Esophagus (tissue), 2 donors: ENCODE measurements at regions not wholly inside any gene's neighbourhood (a gene's known extent, or its start where the extent isn't known, plus 50 kb on each side); places are given as distances from the start of the nearest gene placed in this dataset.
"Not testable (repeated sequence)": the region's sequence is repeated elsewhere in the genome, so short reads cannot be mapped to it uniquely, and the experiment has no call there.

Source experiments
- H3K27ac ChIP-seq, 2 donors: one replicate each; pipeline ENCODE4 v1.5.1; 2013; ENCODE audit warnings: low read depth in 2 of 2, mild to moderate bottlenecking in 2 of 2, inconsistent platforms in 1 of 2, low read length in 1 of 2, moderate library complexity in 1 of 2
- H3K27me3 ChIP-seq, 2 donors: one replicate each; pipeline ENCODE4 v1.6.1; 2013; ENCODE audit warnings: low read length in 2 of 2, control low read depth in 1 of 2, mild to moderate bottlenecking in 1 of 2; ENCODE audit not compliant: insufficient read depth in 2 of 2, control insufficient read depth in 1 of 2
- H3K36me3 ChIP-seq, 2 donors: one replicate each; pipeline ENCODE4 v1.6.1; 2013; ENCODE audit warnings: low read length in 1 of 2; ENCODE audit not compliant: control insufficient read depth in 2 of 2, insufficient read depth in 2 of 2
- H3K4me1 ChIP-seq, 2 donors: one replicate each; pipeline ENCODE4 v1.6.1; 2013; ENCODE audit warnings: low read length in 1 of 2; ENCODE audit not compliant: control insufficient read depth in 2 of 2, insufficient read depth in 2 of 2
- H3K4me3 ChIP-seq, 2 donors: one replicate each; pipeline ENCODE4 v1.5.1; 2013; ENCODE audit warnings: low read length in 2 of 2, mild to moderate bottlenecking in 2 of 2, low read depth in 1 of 2, moderate library complexity in 1 of 2
- H3K9me3 ChIP-seq, 2 donors: one replicate each; pipeline ENCODE4 v1.6.1; 2013; ENCODE audit warnings: mild to moderate bottlenecking in 2 of 2, low read depth in 1 of 2, low read length in 1 of 2, moderate library complexity in 1 of 2; ENCODE audit not compliant: control insufficient read depth in 2 of 2, insufficient read depth in 1 of 2
- WGBS, 2 donors: extraction: QIAGEN DNeasy Blood & Tissue Kit; methylation state at CpG; one replicate each; pipeline ENCODE4 v1.1.7; 2013; 5-methylcytosine and 5-hydroxymethylcytosine counted together
- donor health status: healthy with polysubstance abuse.
- donor health status: Bipolar disorder and iron deficiency.

- Histone ChIP-seq H3K9me3 (no peaks in the 10 kb centered on the region), H3K4me1 (peaks cover 0 to 2% of the 10 kb centered on the region in 2 donors), H3K27ac (no peak overlapping the region), H3K4me3 (no peak overlapping the region), H3K36me3 (no peaks in the 10 kb centered on the region), H3K27me3 (no peaks in the 10 kb centered on the region)
- WGBS, 2 donors, result 73 to 77% methylated on average over 2 of the region's 2 CpGs
These were observed 317.3 kb upstream of the NAALADL2 start for GRCh38 chr3:174541708-174542315.

DNA sequence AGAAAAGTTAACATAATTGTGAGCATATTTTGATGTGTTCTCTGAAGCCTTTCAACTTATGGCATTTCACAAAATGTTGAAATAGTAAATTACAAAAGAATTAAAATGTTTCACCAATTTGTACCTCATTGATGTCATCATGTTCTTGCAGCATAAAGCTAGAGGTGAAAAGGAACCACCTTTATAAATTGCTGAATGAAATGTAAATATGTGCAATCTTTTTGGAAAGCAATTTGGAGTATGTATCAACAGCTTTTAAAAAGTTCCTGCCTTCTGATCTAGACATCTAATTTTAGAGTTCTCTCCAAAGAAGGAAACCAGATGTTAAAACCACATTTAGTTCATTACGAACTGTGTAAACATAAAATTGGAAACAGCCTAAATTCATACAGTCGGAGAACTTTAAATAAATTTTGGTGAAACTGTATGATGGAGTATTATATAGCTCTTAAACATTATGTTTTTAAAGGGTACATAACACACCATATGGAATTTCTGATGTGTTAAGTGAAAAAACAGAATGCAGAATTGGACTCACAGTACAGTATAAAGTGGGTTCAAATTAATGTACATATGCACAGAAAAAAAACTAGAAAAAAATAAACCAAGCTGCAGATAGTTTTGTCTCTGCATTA, 311.2 kb upstream of the NAALADL2 start:
- Histone ChIP-seq H3K27me3 (no peaks in the 10 kb centered on the region), H3K4me1 (no peaks in the 10 kb centered on the region), H3K36me3 (no peaks in the 10 kb centered on the region), H3K27ac (no peak overlapping the region), H3K9me3 (no peaks in the 10 kb centered on the region), H3K4me3 (no peak overlapping the region)
- 53 to 58% methylated on average over 2 of the region's 2 CpGs for WGBS, 2 donors

DNA sequence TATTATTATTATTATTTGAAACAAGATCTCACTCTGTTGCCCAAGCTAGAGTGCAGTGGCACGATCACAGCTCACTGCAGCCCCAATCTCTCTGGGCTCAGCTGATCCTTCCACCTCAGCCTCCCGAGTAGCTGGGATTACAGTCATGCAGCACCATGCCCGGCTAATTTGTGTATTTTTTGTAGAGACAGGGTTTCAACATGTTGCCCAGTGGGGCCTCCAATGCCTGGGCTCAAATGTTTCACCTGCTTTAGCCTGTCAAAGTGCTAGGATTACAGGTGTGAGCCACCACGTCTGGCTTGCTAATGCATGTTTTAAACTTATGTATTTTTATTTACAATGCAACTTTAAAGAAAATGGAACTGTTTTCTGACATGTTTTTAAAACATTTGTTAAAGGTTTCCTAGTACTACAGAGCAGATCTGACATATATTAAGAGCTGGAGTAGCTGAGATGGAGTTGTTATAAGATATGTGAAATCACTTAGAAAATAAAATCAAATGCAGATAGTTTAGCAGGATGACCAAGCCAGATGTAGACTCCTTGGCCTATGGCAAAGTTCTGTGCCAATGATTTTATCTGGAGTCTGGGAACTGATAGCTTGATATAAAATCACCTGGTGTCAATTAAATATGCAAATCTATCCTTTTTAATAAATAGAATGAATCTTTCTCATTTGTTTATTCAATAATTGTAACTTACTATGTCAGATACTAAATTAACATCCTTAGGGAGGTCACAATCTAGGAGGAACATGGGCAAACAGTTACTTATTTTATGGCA, 310.1 kb upstream of the NAALADL2 start:
- no peaks in the 10 kb centered on the region for H3K27me3 ChIP-seq
- H3K4me1 ChIP-seq, result no peaks in the 10 kb centered on the region
- no peaks in the 10 kb centered on the region for H3K36me3 ChIP-seq
- WGBS, 2 donors, result 69 to 73% methylated on average over 4 of the region's 4 CpGs
- H3K9me3 ChIP-seq, result no peaks in the 10 kb centered on the region
- H3K27ac ChIP-seq, result no peak overlapping the region
- no peak overlapping the region for H3K4me3 ChIP-seq

- Histone ChIP-seq H3K27ac (no peak overlapping the region), H3K4me3 (no peak overlapping the region), H3K4me1 (no peaks in the 10 kb centered on the region), H3K36me3 (no peaks in the 10 kb centered on the region), H3K9me3 (no peaks in the 10 kb centered on the region), H3K27me3 (no peaks in the 10 kb centered on the region)
- 88 to 91% methylated on average over 5 of the region's 5 CpGs for WGBS, 2 donors
These were observed 277.6 kb upstream of the NAALADL2 start for GRCh38 chr3:174581558-174581957.

- no peaks in the 10 kb centered on the region for H3K9me3 ChIP-seq
- no peak overlapping the region for H3K27ac ChIP-seq
- H3K4me3 ChIP-seq, result no peak overlapping the region
- no peaks in the 10 kb centered on the region for H3K36me3 ChIP-seq
- no peaks in the 10 kb centered on the region for H3K4me1 ChIP-seq
- no peaks in the 10 kb centered on the region for H3K27me3 ChIP-seq
- 71 to 78% methylated on average over 1 of the region's 1 CpG for WGBS, 2 donors
These were observed 275.7 kb upstream of the NAALADL2 start for GRCh38 chr3:174583396-174583795.

- H3K9me3 ChIP-seq, H3K36me3 ChIP-seq, H3K27ac ChIP-seq, H3K4me3 ChIP-seq, H3K27me3 ChIP-seq, H3K4me1 ChIP-seq: not testable (repeated sequence)
- WGBS, 2 donors, result 88 to 96% methylated on average over 1 of the region's 1 CpG
These were observed 272.0 kb upstream of the NAALADL2 start for GRCh38 chr3:174587137-174587536.

DNA sequence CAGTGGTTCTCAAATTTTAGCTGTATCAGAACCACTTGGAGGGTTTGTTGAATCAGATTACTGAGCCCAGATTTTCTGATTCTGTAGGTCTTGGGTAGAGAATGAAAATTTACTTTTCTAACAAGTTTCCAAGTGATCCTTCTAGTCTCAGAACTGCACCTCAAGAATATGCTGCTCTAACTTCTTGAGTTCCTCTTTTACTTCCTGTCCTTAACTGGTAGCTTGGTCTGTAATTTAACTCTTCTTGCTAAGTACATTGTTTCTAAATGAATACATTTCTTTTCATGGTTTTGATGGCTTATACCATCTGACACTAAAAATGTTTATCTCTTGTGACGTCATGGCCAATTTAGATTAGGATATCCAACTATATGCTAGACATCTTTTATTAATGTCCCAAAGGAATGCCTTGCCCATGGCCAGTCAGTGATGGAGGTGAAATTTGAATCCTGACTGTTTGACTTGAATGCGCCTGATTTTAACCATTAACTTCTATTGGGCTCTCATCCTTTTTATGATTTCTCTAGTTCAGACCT, 262.6 kb upstream of the NAALADL2 start:
- Histone ChIP-seq H3K9me3 (no peaks in the 10 kb centered on the region), H3K27ac (no peak overlapping the region), H3K36me3 (no peaks in the 10 kb centered on the region), H3K4me3 (no peak overlapping the region), H3K27me3 (no peaks in the 10 kb centered on the region), H3K4me1 (no peaks in the 10 kb centered on the region)
- 66 to 86% methylated on average over 2 of the region's 2 CpGs for WGBS, 2 donors

DNA sequence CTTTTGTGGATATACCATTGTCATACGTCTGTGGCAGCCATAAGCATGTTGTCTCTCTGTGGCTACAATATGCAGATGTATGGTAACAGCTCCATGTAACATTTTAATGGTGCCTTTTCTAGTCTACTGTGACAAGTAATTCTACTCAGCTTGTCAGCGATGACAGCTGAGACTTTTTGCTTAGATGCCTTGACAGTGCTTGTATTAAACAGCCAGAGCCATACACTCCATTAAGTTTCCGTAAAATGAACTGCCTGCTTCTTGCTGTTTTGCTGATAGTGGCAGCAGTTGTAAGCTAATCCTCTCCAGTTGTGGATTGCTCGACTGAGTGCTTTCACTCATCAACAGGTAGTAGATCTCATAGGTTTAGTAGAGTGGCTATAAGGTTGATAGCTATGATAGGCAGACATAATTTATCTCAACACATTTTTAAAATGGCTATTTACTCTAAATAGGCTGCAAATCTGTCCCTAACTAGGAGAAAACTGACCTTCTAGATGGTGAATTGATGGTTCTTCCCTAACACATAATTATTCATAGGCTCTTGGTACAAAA, 260.2 kb upstream of the NAALADL2 start:
- H3K27me3 ChIP-seq, result no peaks in the 10 kb centered on the region
- no peaks in the 10 kb centered on the region for H3K4me1 ChIP-seq
- no peak overlapping the region for H3K27ac ChIP-seq
- H3K9me3 ChIP-seq, result no peaks in the 10 kb centered on the region
- no peaks in the 10 kb centered on the region for H3K36me3 ChIP-seq
- H3K4me3 ChIP-seq, result no peak overlapping the region
- 82 to 83% methylated on average over 4 of the region's 4 CpGs for WGBS, 2 donors

DNA sequence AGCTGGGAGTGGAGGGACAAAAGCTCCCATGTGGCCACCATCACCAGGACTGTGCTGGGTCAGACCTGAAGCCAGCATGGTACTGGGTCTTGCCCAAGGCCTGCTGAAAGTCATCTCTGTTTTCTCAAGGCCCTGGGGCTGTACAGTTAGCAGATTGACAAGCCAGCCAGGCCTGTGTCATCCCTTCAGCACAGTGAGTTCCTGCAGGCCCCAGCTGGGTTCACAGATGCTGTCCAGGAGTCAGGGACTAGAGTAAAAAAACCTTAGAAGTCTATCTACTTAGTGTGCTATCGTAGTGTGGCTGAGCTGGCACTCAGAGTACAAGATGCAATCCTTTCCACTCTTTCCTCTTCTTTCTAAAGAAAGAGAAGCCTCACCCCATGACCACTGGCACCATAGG, 246.0 kb upstream of the NAALADL2 start:
- Histone ChIP-seq H3K27me3 (no peaks in the 10 kb centered on the region), H3K36me3 (no peaks in the 10 kb centered on the region), H3K4me1 (no peaks in the 10 kb centered on the region), H3K9me3 (no peaks in the 10 kb centered on the region), H3K4me3 (no peak overlapping the region), H3K27ac (no peak overlapping the region)
- WGBS, 2 donors, result 75 to 83% methylated on average over 1 of the region's 1 CpG
